HepG2 (cell line): ENCODE measurements at regions not wholly inside any gene's neighbourhood (a gene's known extent, or its start where the extent isn't known, plus 50 kb on each side); places are given as distances from the start of the nearest gene placed in this dataset.

ENCODE experiments used
- ATAC-seq: fragments of 200-7000 bp; cut with Tn5 transposase; 3 replicates; pipeline ENCODE4 v1.9.1; 2020; ENCODE audit warnings: mild to moderate bottlenecking, moderate library complexity
- BruUV-seq: library from RNA; stranded (reverse); fragments of 400-500 nt; replicated peaks from 2 replicates; lab custom pipeline; 2021; lab: Mats Ljungman, UMichigan
- CTCF ChIA-PET: fragments of 300-600 bp; formaldehyde crosslinking; extraction: SDS; loops from one replicate; lab custom pipeline; 2021; ENCODE audit warnings: low total read pairs, inconsistent platforms, low intra/inter-chr PET ratio; lab: Yijun Ruan, JAX
- POLR2A ChIA-PET: fragments of 350-600 bp; sonication (Branson Sonifier 250); formaldehyde crosslinking; loops from one replicate; lab custom pipeline; 2020; ENCODE audit warnings: antibody characterized with exemption, inconsistent platforms; lab: Yijun Ruan, JAX
- DNase-seq: peaks from one replicate; pipeline ENCODE4 v3.0.0-alpha.2; 2015; ENCODE audit warnings: low spot score
- FAIRE-seq: peaks from 3 replicates; lab custom pipeline; 2011; peaks lifted over from hg19 to GRCh38; lab: Jason Lieb, UNC
- H2AFZ ChIP-seq: one replicate; pipeline ENCODE4 v1.6.1; 2011; ENCODE audit warnings: low read length, inconsistent platforms
- H3K27ac ChIP-seq: fragments of 300-600 bp; 3 replicates; pipeline ENCODE4 v1.8.0; 2011; ENCODE audit warnings: mixed run types, mild to moderate bottlenecking, mixed read lengths, low read length, inconsistent platforms; ENCODE audit not compliant: insufficient read depth; ENCODE audit errors: extremely low read length
- H3K27me3 ChIP-seq, 2 experiments: fragments of 200-600 bp in 1 of 2; 2 replicates in 1 of 2; 3 replicates in 1 of 2; pipeline versions ENCODE4 v1.6.0 to v1.8.0; 2011; ENCODE audit warnings: low read length in 2 of 2, mild to moderate bottlenecking in 2 of 2, moderate library complexity in 2 of 2, inconsistent platforms in 1 of 2; ENCODE audit not compliant: insufficient read depth in 2 of 2, control insufficient read depth in 1 of 2
- H3K36me3 ChIP-seq, 2 experiments: fragments of 200-600 bp in 1 of 2; replicated peaks in 1 of 2; 2 replicates in 1 of 2; 3 replicates in 1 of 2; pipeline versions ENCODE4 v1.5.1 to v1.8.0; 2011; ENCODE audit warnings: low read length in 2 of 2, inconsistent platforms in 1 of 2; ENCODE audit not compliant: insufficient read depth in 2 of 2, control insufficient read depth in 1 of 2
- H3K4me1 ChIP-seq: 2 replicates; pipeline ENCODE4 v1.5.1; 2012; ENCODE audit warnings: low read length, inconsistent platforms; ENCODE audit not compliant: insufficient read depth
- H3K4me2 ChIP-seq: 2 replicates; pipeline ENCODE4 v1.6.0; 2011; ENCODE audit warnings: low read depth, low read length, inconsistent platforms
- H3K4me3 ChIP-seq, 3 experiments: fragments of 200-600 bp in 1 of 3; sonication (generic), shearing (Covaris generic) in 1 of 3; replicated peaks in 1 of 3; 2 replicates each; pipeline ENCODE4 v1.5.1; 2011 to 2016; ENCODE audit warnings: low read length in 3 of 3, inconsistent platforms in 2 of 3, low read depth in 2 of 3, mild to moderate bottlenecking in 2 of 3, control low read depth in 1 of 3, mixed read lengths in 1 of 3; ENCODE audit not compliant: insufficient read depth in 1 of 3
- H3K79me2 ChIP-seq: one replicate; pipeline ENCODE4 v1.6.1; 2011; ENCODE audit warnings: low read length, inconsistent platforms; ENCODE audit not compliant: insufficient read depth
- H3K9ac ChIP-seq: 2 replicates; pipeline ENCODE4 v1.6.0; 2011; ENCODE audit warnings: mild to moderate bottlenecking, low read depth, low read length, inconsistent platforms; ENCODE audit not compliant: insufficient read depth
- H3K9me3 ChIP-seq: 2 replicates; pipeline ENCODE4 v1.5.1; 2012; ENCODE audit warnings: mild to moderate bottlenecking, low read length
- H4K20me1 ChIP-seq: 2 replicates; pipeline ENCODE4 v1.6.0; 2011; ENCODE audit warnings: inconsistent platforms, mild to moderate bottlenecking, low read length, moderate library complexity; ENCODE audit not compliant: insufficient read depth
- ATF7 ChIP-seq, 2 experiments: fragments of 450-650 bp in 1 of 2; sonication (generic) in 1 of 2; formaldehyde crosslinking in 1 of 2; IDR thresholded peaks; 2 replicates each; pipeline versions ENCODE4 v1.4.0 to v1.6.1; 2016 to 2020; ENCODE audit warnings: antibody characterized with exemption in 1 of 2, mild to moderate bottlenecking in 1 of 2, missing genetic modification reagents in 1 of 2
- EP300 ChIP-seq, 3 experiments: sonication (generic) in 1 of 3; formaldehyde crosslinking in 1 of 3; IDR thresholded peaks; 2 replicates each; pipeline versions ENCODE4 v1.5.1 to v1.6.1; 2011 to 2020; ENCODE audit warnings: low read depth in 2 of 3, low read length in 2 of 3, borderline replicate concordance in 1 of 3, improper control_type of control experiment in 1 of 3, mild to moderate bottlenecking in 1 of 3, missing genetic modification reagents in 1 of 3, moderate library complexity in 1 of 3
- FOXO1 ChIP-seq: sonication (generic); formaldehyde crosslinking; IDR thresholded peaks from 2 replicates; pipeline ENCODE4 v1.4.0; 2020; ENCODE audit warnings: missing genetic modification reagents
- HNF4A ChIP-seq: sonication (generic); formaldehyde crosslinking; IDR thresholded peaks from 2 replicates; pipeline ENCODE4 v1.4.0; 2020; ENCODE audit warnings: missing genetic modification reagents
- KMT2A ChIP-seq: sonication (generic); formaldehyde crosslinking; IDR thresholded peaks from 2 replicates; pipeline ENCODE4 v1.4.0; 2020; ENCODE audit warnings: missing genetic modification reagents
- SNAPC2 ChIP-seq: sonication (generic); formaldehyde crosslinking; IDR thresholded peaks from 2 replicates; pipeline ENCODE4 v1.8.1; 2022; ENCODE audit warnings: mild to moderate bottlenecking, missing genetic modification reagents
- SOX6 ChIP-seq, 2 experiments: fragments of 450-650 bp in 1 of 2; sonication (generic) in 1 of 2; formaldehyde crosslinking in 1 of 2; IDR thresholded peaks; 2 replicates each; pipeline versions ENCODE4 v1.4.0 to v1.6.1; 2017 to 2020; ENCODE audit warnings: antibody characterized with exemption in 1 of 2, mild to moderate bottlenecking in 1 of 2, missing genetic modification reagents in 1 of 2
- TCF12 ChIP-seq, 2 experiments: fragments of 450-650 bp in 1 of 2; sonication (generic) in 1 of 2; formaldehyde crosslinking in 1 of 2; IDR thresholded peaks; 2 replicates each; pipeline versions ENCODE4 v1.6.1 to v1.8.0; 2017 to 2022; ENCODE audit warnings: antibody characterized with exemption in 1 of 2, mild to moderate bottlenecking in 1 of 2, missing genetic modification reagents in 1 of 2, moderate library complexity in 1 of 2
- TEAD3 ChIP-seq: optimal IDR thresholded peaks from 2 replicates; pipeline ENCODE3; 2016; ENCODE audit warnings: borderline replicate concordance
- ZNF598 ChIP-seq: sonication (generic); formaldehyde crosslinking; IDR thresholded peaks from 2 replicates; pipeline ENCODE4 v1.5.1; 2020; ENCODE audit warnings: mild to moderate bottlenecking, missing genetic modification reagents, borderline replicate concordance
- ZNF660 ChIP-seq: sonication (generic); formaldehyde crosslinking; IDR thresholded peaks from 2 replicates; pipeline ENCODE4 v1.5.1; 2020; ENCODE audit warnings: mild to moderate bottlenecking, low read depth, missing genetic modification reagents, borderline replicate concordance
- WGBS: methylation state at CpG from one replicate; pipeline ENCODE4 v1.1.6; 2017; ENCODE audit warnings: low lambda C conversion rate; 5-methylcytosine and 5-hydroxymethylcytosine counted together
- in situ Hi-C: cut with HindIII; loops from 2 replicates; pipeline ENCODE4 v1.10.0; 2017; ENCODE audit warnings: low pct_unique_long_range_greater_than_20kb; ENCODE audit not compliant: extremely low pct_ligation_motif_present
- intact Hi-C: fragments of 100-400 bp; cut with micrococcal nuclease; formaldehyde crosslinking; loops from one replicate; pipeline ENCODE4 v1.10.0; 2022; ENCODE audit not compliant: unreplicated experiment
- TF ChIP-seq, protein P1 (sequence below): conservative IDR thresholded peaks from 2 replicates; pipeline ENCODE4 v1.6.1; 2018; ENCODE audit warnings: missing genetic modification reagents
- TF ChIP-seq, protein P2 (sequence below): sonication (generic); formaldehyde crosslinking; IDR thresholded peaks from 2 replicates; pipeline ENCODE4 v1.4.0; 2020; ENCODE audit warnings: missing genetic modification reagents, borderline replicate concordance
- TF ChIP-seq, protein P3 (sequence below): IDR thresholded peaks from 2 replicates; pipeline ENCODE4 v1.6.1; 2016; ENCODE audit warnings: low read depth, borderline replicate concordance

DNA sequence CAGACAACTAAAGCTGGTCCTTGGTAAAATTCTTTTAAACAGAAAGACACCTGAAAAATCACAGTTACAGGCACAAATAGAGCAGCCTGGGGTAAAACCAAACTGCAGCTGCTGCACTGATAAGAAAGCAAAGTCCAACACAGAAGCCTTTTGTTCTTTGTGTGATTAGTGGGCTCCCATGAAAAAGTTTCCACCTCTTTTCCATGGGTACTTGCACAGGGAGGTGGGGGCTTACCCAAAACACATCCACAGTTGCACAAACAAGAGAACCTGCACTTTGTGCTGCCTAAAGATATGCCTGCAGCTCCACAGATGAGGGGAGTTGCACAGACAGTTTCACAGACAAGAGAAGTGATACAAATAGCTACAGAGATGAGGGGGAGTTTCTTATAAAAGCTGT, 106.7 kb upstream of the SLC5A9 start (continued):
- TF ChIP-seq ZNF598 (CRISPR knock-in tag) (no peak), EP300 (IDR thresholded peaks at IDR 0.05; ENCODE audit: low read depth in 2 of 2, low read length in 2 of 2) (peak in 1 of 2 experiments; percentile 61; a peak in 1 of 4 replicates), EP300 (CRISPR knock-in tag; IDR thresholded peaks at IDR 0.05; ENCODE audit: borderline replicate concordance) (no peak)
- TF ChIP-seq, protein P1, sequence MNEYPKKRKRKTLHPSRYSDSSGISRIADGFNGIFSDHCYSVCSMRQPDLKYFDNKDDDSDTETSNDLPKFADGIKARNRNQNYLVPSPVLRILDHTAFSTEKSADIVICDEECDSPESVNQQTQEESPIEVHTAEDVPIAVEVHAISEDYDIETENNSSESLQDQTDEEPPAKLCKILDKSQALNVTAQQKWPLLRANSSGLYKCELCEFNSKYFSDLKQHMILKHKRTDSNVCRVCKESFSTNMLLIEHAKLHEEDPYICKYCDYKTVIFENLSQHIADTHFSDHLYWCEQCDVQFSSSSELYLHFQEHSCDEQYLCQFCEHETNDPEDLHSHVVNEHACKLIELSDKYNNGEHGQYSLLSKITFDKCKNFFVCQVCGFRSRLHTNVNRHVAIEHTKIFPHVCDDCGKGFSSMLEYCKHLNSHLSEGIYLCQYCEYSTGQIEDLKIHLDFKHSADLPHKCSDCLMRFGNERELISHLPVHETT = no peak

DNA sequence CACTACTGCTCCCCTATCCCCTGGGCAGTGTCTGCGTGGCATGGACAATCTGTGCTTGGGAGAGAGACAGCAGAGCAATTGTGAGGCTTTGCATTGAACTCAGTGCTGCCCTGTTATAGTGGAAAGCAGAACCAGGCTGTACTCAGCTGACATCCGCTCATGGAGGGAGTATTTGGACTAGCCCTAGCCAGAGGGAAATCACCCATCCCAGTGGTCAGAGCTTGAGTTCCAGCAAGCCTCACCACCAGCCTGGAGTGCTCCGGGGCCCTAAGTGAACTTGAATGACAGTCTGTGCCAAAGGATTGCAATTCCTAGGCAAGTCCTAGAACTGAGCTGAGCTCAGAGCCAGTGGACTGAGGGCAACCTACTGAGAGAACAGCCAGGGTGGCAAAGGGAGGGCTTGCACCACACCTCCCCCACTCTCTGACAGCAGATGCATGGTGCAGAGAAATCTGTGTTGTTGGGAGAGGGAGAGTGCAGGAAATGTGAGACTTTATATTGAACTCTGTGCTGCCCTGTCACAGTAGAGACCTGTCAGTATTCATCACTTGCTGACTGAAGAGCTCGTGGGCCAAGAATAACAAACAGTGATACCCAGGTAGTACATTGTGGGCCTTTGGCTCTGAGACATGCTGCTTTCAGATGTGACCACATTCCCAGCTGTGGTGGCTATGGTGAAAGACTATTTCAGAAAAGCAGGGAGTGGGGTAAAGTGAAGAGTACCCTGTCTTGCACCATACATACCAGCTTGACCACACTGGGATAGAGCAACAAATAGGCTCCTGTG, 107.7 kb upstream of the SLC5A9 start:
- intact Hi-C loops = no loop called here
- 15% methylated on average over 2 of the region's 4 CpGs for WGBS
- TF ChIP-seq SOX6 (IDR thresholded peaks at IDR 0.05) = no peak
- peak; percentile 32; the same call in 1 of the 2 replicates for TF ChIP-seq SOX6 (CRISPR knock-in tag; IDR thresholded peaks at IDR 0.05)
- TF ChIP-seq, protein P2, sequence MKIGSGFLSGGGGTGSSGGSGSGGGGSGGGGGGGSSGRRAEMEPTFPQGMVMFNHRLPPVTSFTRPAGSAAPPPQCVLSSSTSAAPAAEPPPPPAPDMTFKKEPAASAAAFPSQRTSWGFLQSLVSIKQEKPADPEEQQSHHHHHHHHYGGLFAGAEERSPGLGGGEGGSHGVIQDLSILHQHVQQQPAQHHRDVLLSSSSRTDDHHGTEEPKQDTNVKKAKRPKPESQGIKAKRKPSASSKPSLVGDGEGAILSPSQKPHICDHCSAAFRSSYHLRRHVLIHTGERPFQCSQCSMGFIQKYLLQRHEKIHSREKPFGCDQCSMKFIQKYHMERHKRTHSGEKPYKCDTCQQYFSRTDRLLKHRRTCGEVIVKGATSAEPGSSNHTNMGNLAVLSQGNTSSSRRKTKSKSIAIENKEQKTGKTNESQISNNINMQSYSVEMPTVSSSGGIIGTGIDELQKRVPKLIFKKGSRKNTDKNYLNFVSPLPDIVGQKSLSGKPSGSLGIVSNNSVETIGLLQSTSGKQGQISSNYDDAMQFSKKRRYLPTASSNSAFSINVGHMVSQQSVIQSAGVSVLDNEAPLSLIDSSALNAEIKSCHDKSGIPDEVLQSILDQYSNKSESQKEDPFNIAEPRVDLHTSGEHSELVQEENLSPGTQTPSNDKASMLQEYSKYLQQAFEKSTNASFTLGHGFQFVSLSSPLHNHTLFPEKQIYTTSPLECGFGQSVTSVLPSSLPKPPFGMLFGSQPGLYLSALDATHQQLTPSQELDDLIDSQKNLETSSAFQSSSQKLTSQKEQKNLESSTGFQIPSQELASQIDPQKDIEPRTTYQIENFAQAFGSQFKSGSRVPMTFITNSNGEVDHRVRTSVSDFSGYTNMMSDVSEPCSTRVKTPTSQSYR (CRISPR knock-in tag) = peak; percentile 70; the same call in 1 of the 2 replicates
- TF ChIP-seq KMT2A (CRISPR knock-in tag) = no peak
- TF ChIP-seq FOXO1 (CRISPR knock-in tag) = no peak
- no peak for TF ChIP-seq ZNF660
- peak; percentile 36; the same call in 1 of the 2 replicates for TF ChIP-seq HNF4A
- peak; percentile 16 for TF ChIP-seq TEAD3 (CRISPR knock-in tag)
- TF ChIP-seq, protein P3, sequence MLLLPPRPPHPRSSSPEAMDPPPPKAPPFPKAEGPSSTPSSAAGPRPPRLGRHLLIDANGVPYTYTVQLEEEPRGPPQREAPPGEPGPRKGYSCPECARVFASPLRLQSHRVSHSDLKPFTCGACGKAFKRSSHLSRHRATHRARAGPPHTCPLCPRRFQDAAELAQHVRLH = no peak
- no peak for TF ChIP-seq SNAPC2 (CRISPR knock-in tag)
- TF ChIP-seq TCF12 (IDR thresholded peaks at IDR 0.05) = no peak
- 0 out of 2 replicates have a peak, but pooled peaks have one; percentile 22 for TF ChIP-seq TCF12 (CRISPR knock-in tag; IDR thresholded peaks at IDR 0.05)
- no peak for TF ChIP-seq ATF7 (IDR thresholded peaks at IDR 0.05)
- no peak for TF ChIP-seq ATF7 (CRISPR knock-in tag; IDR thresholded peaks at IDR 0.05)
- TF ChIP-seq, all 625 proteins: peak for 5
- Histone ChIP-seq H3K4me3 (peak overlapping the region in 2 of 3 experiments; percentile 19 to 43; a peak in 1 of 6 replicates), H2AFZ (no peak overlapping the region), H3K4me2 (peak overlapping the region; percentile 66), H3K36me3 (no peaks in the 10 kb centered on the region), H3K9me3 (peaks cover 13% of the 10 kb centered on the region; the same call in 1 of the 2 replicates), H4K20me1 (no peaks in the 10 kb centered on the region), H3K27me3 (no peaks in the 10 kb centered on the region), H3K27ac (peak overlapping the region; percentile 46), H3K4me1 (peaks cover 32% of the 10 kb centered on the region), H3K9ac (peak overlapping the region; percentile 47), H3K79me2 (no peaks in the 10 kb centered on the region)
- ChIA-PET CTCF (interaction anchor here (0.8 kb wide), 1 partner anchor 87 kb away, joined by 5 read pairs; no protein-coding TSS in a partner anchor), POLR2A (no interaction called here)
- DNase-seq = peak; percentile 41
- BruUV-seq = no TSS peak
- in situ Hi-C loops = no loop called here
- ATAC-seq = peak; percentile 69
- FAIRE-seq = peak; percentile 8
